ENCODE measurements at regions not wholly inside any gene's neighbourhood (a gene's known extent, or its start where the extent isn't known, plus 50 kb on each side); places are given as distances from the start of the nearest gene placed in this dataset.
A peak's percentile ranks its signal among the peaks of the same experiment; 100 is the strongest.
"Not testable (repeated sequence)": the region's sequence is repeated elsewhere in the genome, so short reads cannot be mapped to it uniquely, and the experiment has no call there.

GRCh38 chr5:177664737-177665136 is 64.8 kb downstream of the B4GALT7 start:
- H4K20me1 ChIP-seq (replicated peaks; ENCODE audit: insufficient read depth); H3K4me1 ChIP-seq (ENCODE audit: insufficient read depth); DNase-seq (ENCODE audit: low spot score); H3K36me3 Mint-ChIP-seq (ENCODE audit: low read depth); H2AFZ ChIP-seq; H3K4me2 ChIP-seq; H3K27ac Mint-ChIP-seq; H3K27me3 ChIP-seq (ENCODE audit: insufficient read depth); H3K4me3 Mint-ChIP-seq; H3K36me3 ChIP-seq (ENCODE audit: insufficient read depth); H3F3A ChIP-seq (replicated peaks; ENCODE audit: low read depth); H3K9me3 Mint-ChIP-seq; H3K9me2 ChIP-seq (ENCODE audit: insufficient read depth); H3K27ac ChIP-seq (ENCODE audit: low read depth); H3K4me3 ChIP-seq; H3K4me1 Mint-ChIP-seq; H3K27me3 Mint-ChIP-seq (ENCODE audit: insufficient read depth, low read depth, poor library complexity); ATAC-seq: not testable (repeated sequence)
- peaks cover 11% of the 10 kb centered on the region; the same call in 1 of the 2 replicates for H3K79me2 ChIP-seq (replicated peaks; ENCODE audit: insufficient read depth)

- H3K9me3 Mint-ChIP-seq; H3K27me3 Mint-ChIP-seq (ENCODE audit: insufficient read depth, low read depth, poor library complexity); H3K36me3 ChIP-seq (ENCODE audit: insufficient read depth); DNase-seq (ENCODE audit: low spot score); ATAC-seq; H3K4me1 Mint-ChIP-seq; H3K4me3 Mint-ChIP-seq; H3K9me2 ChIP-seq (ENCODE audit: insufficient read depth); H3K36me3 Mint-ChIP-seq (ENCODE audit: low read depth); H3K4me3 ChIP-seq; H3K4me2 ChIP-seq; H3F3A ChIP-seq (replicated peaks; ENCODE audit: low read depth); H3K4me1 ChIP-seq (ENCODE audit: insufficient read depth); H3K27ac Mint-ChIP-seq; H3K27me3 ChIP-seq (ENCODE audit: insufficient read depth); H4K20me1 ChIP-seq (replicated peaks; ENCODE audit: insufficient read depth); H3K27ac ChIP-seq (ENCODE audit: low read depth); H2AFZ ChIP-seq: not testable (repeated sequence)
- H3K79me2 ChIP-seq (replicated peaks; ENCODE audit: insufficient read depth), result peaks cover 12% of the 10 kb centered on the region; the same call in 1 of the 2 replicates
These were observed 65.2 kb downstream of the B4GALT7 start for GRCh38 chr5:177665172-177665571.

- not testable (repeated sequence) for H3K4me3 ChIP-seq; H3K27ac Mint-ChIP-seq; H4K20me1 ChIP-seq (replicated peaks; ENCODE audit: insufficient read depth); H2AFZ ChIP-seq; H3K27ac ChIP-seq (ENCODE audit: low read depth); H3K4me1 ChIP-seq (ENCODE audit: insufficient read depth); H3K36me3 Mint-ChIP-seq (ENCODE audit: low read depth); H3K36me3 ChIP-seq (ENCODE audit: insufficient read depth); DNase-seq (ENCODE audit: low spot score); H3F3A ChIP-seq (replicated peaks; ENCODE audit: low read depth); ATAC-seq; H3K4me3 Mint-ChIP-seq; H3K9me2 ChIP-seq (ENCODE audit: insufficient read depth); H3K9me3 Mint-ChIP-seq; H3K27me3 Mint-ChIP-seq (ENCODE audit: insufficient read depth, low read depth, poor library complexity); H3K4me2 ChIP-seq; H3K4me1 Mint-ChIP-seq
- Histone ChIP-seq H3K79me2 (replicated peaks; ENCODE audit: insufficient read depth) (peaks cover 12% of the 10 kb centered on the region; the same call in 1 of the 2 replicates), H3K27me3 (ENCODE audit: insufficient read depth) (peaks cover 13% of the 10 kb centered on the region)
These were observed 66.0 kb downstream of the B4GALT7 start for GRCh38 chr5:177665960-177666359.

- H3K9me3 Mint-ChIP-seq; H2AFZ ChIP-seq; H3K4me1 Mint-ChIP-seq; H3K27ac Mint-ChIP-seq; H3K36me3 Mint-ChIP-seq (ENCODE audit: low read depth); H3K79me2 ChIP-seq (replicated peaks; ENCODE audit: insufficient read depth); H3K27ac ChIP-seq (ENCODE audit: low read depth); DNase-seq (ENCODE audit: low spot score); H3K4me1 ChIP-seq (ENCODE audit: insufficient read depth); H3K36me3 ChIP-seq (ENCODE audit: insufficient read depth); H3K9me2 ChIP-seq (ENCODE audit: insufficient read depth); H3K27me3 Mint-ChIP-seq (ENCODE audit: insufficient read depth, low read depth, poor library complexity); H4K20me1 ChIP-seq (replicated peaks; ENCODE audit: insufficient read depth); H3F3A ChIP-seq (replicated peaks; ENCODE audit: low read depth): not testable (repeated sequence)
- peaks cover 19% of the 10 kb centered on the region for H3K27me3 ChIP-seq (ENCODE audit: insufficient read depth)
- peak; percentile 75 for ATAC-seq
- peak overlapping the region; percentile 52 for H3K4me3 ChIP-seq
- peak overlapping the region; percentile 75 for H3K4me2 ChIP-seq
- 0 out of 3 replicates have a peak overlapping the region, but pooled peaks have one; percentile 36 for H3K4me3 Mint-ChIP-seq
These were observed 71.3 kb downstream of the B4GALT7 start for GRCh38 chr5:177671035-177671754.

DNA sequence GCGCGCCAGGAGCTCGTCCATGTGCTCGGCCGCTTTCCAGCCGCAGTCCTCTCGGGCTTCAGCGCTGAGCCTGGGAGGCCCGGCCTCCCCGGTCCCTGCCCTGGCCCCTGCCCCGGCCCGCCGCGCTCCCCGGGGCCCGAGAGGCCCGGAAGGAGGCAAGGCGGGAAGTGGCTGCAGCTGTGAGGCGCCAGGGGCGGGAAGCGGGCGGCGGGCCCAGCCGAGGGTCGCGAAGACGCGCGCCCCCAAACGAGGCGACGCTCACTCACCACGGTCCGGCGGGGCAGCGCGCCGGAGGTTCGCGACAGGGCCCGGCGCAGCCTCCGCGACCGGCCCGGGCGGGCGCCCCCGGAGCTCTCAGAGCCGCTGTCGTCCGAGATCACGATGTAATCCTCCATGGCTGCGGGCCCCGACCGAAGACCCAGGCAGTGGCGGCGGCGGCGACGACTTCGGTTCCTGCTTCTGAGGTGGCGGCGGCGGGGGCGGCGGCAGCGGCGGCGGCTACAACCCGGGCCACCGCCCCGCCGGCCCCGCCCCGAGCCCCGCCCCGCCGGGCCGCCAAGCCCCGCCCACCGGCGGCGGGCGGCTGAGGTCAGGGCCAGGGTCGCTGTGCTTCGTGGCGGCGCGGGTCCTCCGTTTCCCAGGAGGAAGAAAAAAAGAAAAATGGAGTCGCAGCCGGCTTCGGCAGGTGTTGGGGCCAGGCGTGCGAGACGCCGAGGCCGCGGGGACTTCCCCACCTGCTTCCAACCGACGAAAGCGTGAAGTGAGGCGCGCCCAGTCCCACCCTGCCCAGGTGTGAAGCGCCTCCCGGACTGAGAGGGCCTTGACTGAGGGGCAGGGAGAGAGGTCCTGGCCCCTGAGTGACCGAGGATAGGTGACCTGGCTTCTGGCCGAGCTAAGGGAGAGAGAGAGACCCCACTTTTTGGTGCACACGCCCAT is 72.1 kb downstream of the B4GALT7 start:
- H4K20me1 ChIP-seq (replicated peaks; ENCODE audit: insufficient read depth); H3K27me3 Mint-ChIP-seq (ENCODE audit: insufficient read depth, low read depth, poor library complexity); H3K27ac Mint-ChIP-seq; H3K4me3 Mint-ChIP-seq; H3K4me1 ChIP-seq (ENCODE audit: insufficient read depth); H3F3A ChIP-seq (replicated peaks; ENCODE audit: low read depth); H2AFZ ChIP-seq; H3K27ac ChIP-seq (ENCODE audit: low read depth); H3K9me2 ChIP-seq (ENCODE audit: insufficient read depth); H3K36me3 ChIP-seq (ENCODE audit: insufficient read depth); H3K4me1 Mint-ChIP-seq; H3K4me2 ChIP-seq; H3K9me3 Mint-ChIP-seq; H3K79me2 ChIP-seq (replicated peaks; ENCODE audit: insufficient read depth); H3K36me3 Mint-ChIP-seq (ENCODE audit: low read depth): not testable (repeated sequence)
- ATAC-seq (peak; percentile 75), DNase-seq (ENCODE audit: low spot score) (peak; percentile 55)
- Histone ChIP-seq H3K4me3 (peak overlapping the region; percentile 43; the same call in 1 of the 2 replicates), H3K27me3 (ENCODE audit: insufficient read depth) (peaks cover 19% of the 10 kb centered on the region)

All from GM23338 (cell line).